GM23248 (cell line): ENCODE measurements at regions not wholly inside any gene's neighbourhood (a gene's known extent, or its start where the extent isn't known, plus 50 kb on each side); places are given as distances from the start of the nearest gene placed in this dataset.
A peak's percentile ranks its signal among the peaks of the same experiment; 100 is the strongest.

Experiments used
- DNase-seq: peaks from one replicate; pipeline ENCODE4 v3.0.0-alpha.2; 2015
- H2AFZ ChIP-seq: fragments of 200-600 bp; sonication (generic); 2 replicates; pipeline ENCODE4 v1.6.1; 2016; ENCODE audit warnings: antibody characterized with exemption
- H3F3A ChIP-seq: fragments of 200-600 bp; sonication (generic); 2 replicates; pipeline ENCODE4 v1.6.1; 2016; ENCODE audit warnings: mild to moderate bottlenecking, antibody characterized with exemption, mixed run types; ENCODE audit not compliant: insufficient read depth
- H3K27ac ChIP-seq: fragments of 200-600 bp; sonication (generic); 2 replicates; pipeline ENCODE4 v1.5.1; 2016; ENCODE audit warnings: mild to moderate bottlenecking
- H3K27me3 ChIP-seq: fragments of 200-600 bp; sonication (generic); replicated peaks from 2 replicates; pipeline ENCODE4 v1.6.1; 2016; ENCODE audit warnings: mild to moderate bottlenecking; ENCODE audit not compliant: insufficient read depth
- H3K36me3 ChIP-seq: fragments of 200-600 bp; sonication (generic); 2 replicates; pipeline ENCODE4 v1.6.1; 2016; ENCODE audit warnings: low read depth, mild to moderate bottlenecking
- H3K4me1 ChIP-seq: fragments of 200-600 bp; sonication (generic); 2 replicates; pipeline ENCODE4 v1.6.1; 2016; ENCODE audit warnings: mild to moderate bottlenecking; ENCODE audit not compliant: insufficient read depth
- H3K4me2 ChIP-seq: fragments of 200-600 bp; sonication (generic); one replicate; pipeline ENCODE4 v1.6.1; 2016; ENCODE audit warnings: mild to moderate bottlenecking; ENCODE audit not compliant: unreplicated experiment
- H3K4me3 ChIP-seq: fragments of 200-600 bp; sonication (generic); 2 replicates; pipeline ENCODE4 v1.5.1; 2016; ENCODE audit warnings: mild to moderate bottlenecking
- H3K79me2 ChIP-seq: fragments of 200-600 bp; sonication (generic); 2 replicates; pipeline ENCODE4 v1.6.1; 2016; ENCODE audit warnings: mild to moderate bottlenecking; ENCODE audit not compliant: insufficient read depth
- H3K9ac ChIP-seq: fragments of 200-600 bp; sonication (generic); 2 replicates; pipeline ENCODE4 v1.6.1; 2016; ENCODE audit warnings: mild to moderate bottlenecking
- H3K9me2 ChIP-seq: fragments of 200-600 bp; sonication (generic); 2 replicates; pipeline ENCODE4 v1.6.1; 2016; ENCODE audit warnings: mixed run types, mild to moderate bottlenecking, moderate library complexity; ENCODE audit not compliant: insufficient read depth
- H3K9me3 ChIP-seq: fragments of 200-600 bp; sonication (generic); one replicate; pipeline ENCODE4 v1.6.1; 2017; ENCODE audit warnings: low read depth
- H4K20me1 ChIP-seq: fragments of 200-600 bp; sonication (generic); 2 replicates; pipeline ENCODE4 v1.6.0; 2016; ENCODE audit not compliant: insufficient read depth
- EZH2 ChIP-seq: fragments of 200-600 bp; sonication (generic); IDR thresholded peaks from 2 replicates; pipeline ENCODE4 v1.6.1; 2018; ENCODE audit warnings: antibody characterized with exemption, mild to moderate bottlenecking; ENCODE audit not compliant: insufficient read depth, poor library complexity, severe bottlenecking
- EZH2phosphoT487 ChIP-seq: fragments of 200-600 bp; sonication (generic); IDR thresholded peaks from 2 replicates; pipeline ENCODE4 v1.6.1; 2018; ENCODE audit warnings: antibody characterized with exemption, moderate library complexity, mild to moderate bottlenecking, low read depth; ENCODE audit not compliant: insufficient read depth
- WGBS, 2 experiments: methylation state at CpG; one replicate each; pipeline ENCODE4 v1.1.6; 2015 to 2017; ENCODE audit warnings: low lambda C conversion rate in 2 of 2, low coverage in 1 of 2; ENCODE audit errors: missing lambda C conversion rate in 2 of 2; 5-methylcytosine and 5-hydroxymethylcytosine counted together
- in situ Hi-C: fragments of 300-500 bp; cut with MboI; formaldehyde crosslinking; loops from 2 replicates; pipeline ENCODE4 v1.15.0; 2020

DNA sequence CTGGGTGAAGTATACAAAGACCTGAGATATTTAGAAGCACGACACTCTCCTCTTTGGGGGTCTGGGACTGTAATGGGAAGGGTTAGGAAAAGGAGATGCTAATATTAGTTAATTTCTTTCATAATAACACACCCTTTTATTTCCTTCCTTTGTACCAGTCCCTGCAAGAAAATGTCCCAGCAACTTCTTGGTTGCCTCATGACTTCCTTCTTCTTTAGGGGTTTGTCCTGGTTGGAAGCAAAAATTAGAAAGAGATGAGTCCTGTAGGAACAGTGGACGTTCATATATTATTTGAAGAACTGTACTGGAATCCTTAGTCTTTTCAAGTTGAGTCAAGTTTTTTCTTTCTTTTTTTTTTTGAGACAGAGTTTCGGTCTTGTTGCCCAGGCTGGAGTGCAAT lies 227.8 kb upstream of the TBL1XR1 start:
- Histone ChIP-seq H3K27me3 (no peaks in the 10 kb centered on the region), H4K20me1 (no peaks in the 10 kb centered on the region), H3K4me2 (no peak overlapping the region), H3K9me3 (no peaks in the 10 kb centered on the region), H3K36me3 (no peaks in the 10 kb centered on the region), H3K4me3 (no peak overlapping the region), H3K27ac (no peak overlapping the region), H3K9ac (no peak overlapping the region), H3K79me2 (no peaks in the 10 kb centered on the region), H3K4me1 (0 out of 2 replicates have a peak, but pooled peaks cover 15% of the 10 kb centered on the region), H3K9me2 (no peaks in the 10 kb centered on the region), H2AFZ (no peak overlapping the region), H3F3A (no peaks in the 10 kb centered on the region)
- 84 to 93% methylated on average over 3 of the region's 3 CpGs for WGBS, 2 experiments
- TF ChIP-seq EZH2, result no peak
- TF ChIP-seq EZH2phosphoT487, result no peak
- in situ Hi-C loops, result no loop called here
- DNase-seq, result no peak

DNA sequence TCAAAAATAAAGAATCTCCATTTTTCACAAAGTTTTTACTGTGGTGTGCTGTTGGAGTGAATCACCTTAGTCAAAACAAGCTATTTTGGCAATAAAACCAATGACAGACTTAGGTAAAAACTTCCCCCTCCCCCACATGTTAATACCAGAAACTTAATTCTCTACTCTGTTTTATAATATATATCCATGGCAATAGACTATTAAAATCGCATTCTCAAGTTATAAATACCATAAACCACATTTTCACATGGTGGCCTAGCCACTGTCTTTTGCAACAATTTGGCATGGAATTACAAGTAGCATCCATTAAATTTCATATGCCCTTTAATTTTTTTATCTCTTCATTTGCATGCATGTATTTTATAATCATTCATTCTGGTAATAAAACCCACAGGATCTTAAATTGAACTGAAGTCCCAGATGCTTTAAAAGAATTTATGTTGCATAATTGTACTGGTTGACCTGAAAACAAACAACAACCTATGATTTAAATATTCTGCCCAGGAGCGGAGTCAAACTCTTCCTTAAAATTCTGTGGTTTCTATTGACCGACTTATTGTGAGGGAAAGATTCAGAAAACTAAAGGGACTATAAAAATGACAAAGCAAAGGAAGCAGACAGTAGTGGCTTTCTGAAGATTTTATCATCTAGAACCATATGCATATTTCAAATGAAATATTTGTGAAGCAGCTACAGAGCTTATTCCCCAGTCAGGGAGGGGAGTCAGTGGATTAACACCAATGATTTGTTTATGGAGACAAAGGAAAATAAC lies 229.0 kb upstream of the TBL1XR1 start:
- in situ Hi-C loops, result no loop called here
- Histone ChIP-seq H4K20me1 (no peaks in the 10 kb centered on the region), H3K4me3 (no peak overlapping the region), H3K36me3 (no peaks in the 10 kb centered on the region), H3K27ac (no peak overlapping the region), H2AFZ (no peak overlapping the region), H3K27me3 (no peaks in the 10 kb centered on the region), H3K79me2 (no peaks in the 10 kb centered on the region), H3K4me1 (0 out of 2 replicates have a peak, but pooled peaks cover 12% of the 10 kb centered on the region), H3K9me3 (no peaks in the 10 kb centered on the region), H3K9ac (no peak overlapping the region), H3K4me2 (no peak overlapping the region), H3F3A (no peaks in the 10 kb centered on the region), H3K9me2 (no peaks in the 10 kb centered on the region)
- 47 to 57% methylated on average over 3 of the region's 3 CpGs for WGBS, 2 experiments
- no peak for TF ChIP-seq EZH2phosphoT487
- TF ChIP-seq EZH2, result no peak
- DNase-seq, result peak; percentile 40

DNA sequence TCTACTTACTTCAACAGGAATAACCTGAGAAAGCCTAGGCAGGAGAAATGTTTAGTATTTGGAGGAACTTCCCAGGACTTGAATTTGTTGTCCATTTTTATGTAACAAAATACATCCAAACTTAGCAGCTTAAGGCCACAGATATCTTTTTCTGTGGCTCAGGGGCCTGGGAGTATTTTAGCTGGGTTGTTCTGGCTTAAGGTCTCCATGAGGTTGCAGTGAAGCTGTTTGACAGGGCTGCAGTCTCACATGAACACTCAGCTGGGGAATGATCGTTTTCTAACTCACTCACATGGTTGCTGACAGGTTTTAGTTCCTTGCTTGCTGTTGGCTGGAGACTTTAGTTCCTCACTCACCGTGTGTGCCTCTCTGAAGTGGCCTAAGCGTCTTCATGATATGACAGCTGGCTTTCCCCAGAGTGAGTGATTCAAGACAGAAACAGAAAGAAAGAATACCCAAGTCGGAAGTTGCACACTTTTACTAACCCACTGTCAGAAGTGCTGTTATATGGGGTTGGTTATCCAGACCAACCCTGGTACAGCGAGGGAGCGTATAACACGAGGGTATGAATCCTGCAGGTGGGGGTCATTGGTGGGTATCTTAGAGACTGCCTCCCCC lies 229.7 kb upstream of the TBL1XR1 start:
- no peaks in the 10 kb centered on the region for H3F3A ChIP-seq
- 0 out of 2 replicates have a peak, but pooled peaks cover 12% of the 10 kb centered on the region for H3K4me1 ChIP-seq
- in situ Hi-C loops, result no loop called here
- no peaks in the 10 kb centered on the region for H3K36me3 ChIP-seq
- H3K9me3 ChIP-seq, result no peaks in the 10 kb centered on the region
- no peak overlapping the region for H3K27ac ChIP-seq
- H4K20me1 ChIP-seq, result no peaks in the 10 kb centered on the region
- H2AFZ ChIP-seq, result no peak overlapping the region
- 91% methylated on average over 7 of the region's 7 CpGs for WGBS, 2 experiments
- no peak overlapping the region for H3K9ac ChIP-seq
- no peak overlapping the region for H3K4me2 ChIP-seq
- H3K9me2 ChIP-seq, result no peaks in the 10 kb centered on the region
- no peaks in the 10 kb centered on the region for H3K79me2 ChIP-seq
- no peaks in the 10 kb centered on the region for H3K27me3 ChIP-seq
- TF ChIP-seq EZH2phosphoT487 (no peak), EZH2 (no peak)
- no peak for DNase-seq
- H3K4me3 ChIP-seq, result no peak overlapping the region

DNA sequence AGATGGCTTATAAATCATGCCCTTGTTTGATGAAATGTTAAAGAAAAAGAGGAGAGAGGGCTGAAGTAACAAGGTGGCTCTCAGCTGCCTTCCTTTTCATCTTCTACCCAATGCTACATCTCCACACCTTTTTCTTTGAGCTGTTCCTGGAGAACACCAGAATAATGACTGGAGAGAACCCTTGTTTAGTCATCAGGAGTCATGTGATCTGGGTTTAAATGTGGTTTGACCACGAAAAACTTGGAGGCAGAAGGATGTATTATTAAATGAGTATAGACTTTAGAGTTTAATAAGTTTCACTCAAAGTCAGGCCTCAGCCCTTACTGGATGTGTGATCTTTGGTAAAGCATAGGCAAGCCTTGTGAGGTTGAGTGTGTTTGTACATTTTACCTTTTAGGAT lies 230.3 kb upstream of the TBL1XR1 start:
- Histone ChIP-seq H3K36me3 (no peaks in the 10 kb centered on the region), H3F3A (no peaks in the 10 kb centered on the region), H3K9ac (no peak overlapping the region), H3K79me2 (no peaks in the 10 kb centered on the region), H3K9me3 (no peaks in the 10 kb centered on the region), H3K4me3 (no peak overlapping the region), H2AFZ (no peak overlapping the region), H3K9me2 (no peaks in the 10 kb centered on the region), H3K4me1 (0 out of 2 replicates have a peak, but pooled peaks cover 12% of the 10 kb centered on the region), H3K27me3 (no peaks in the 10 kb centered on the region), H3K27ac (no peak overlapping the region), H4K20me1 (no peaks in the 10 kb centered on the region), H3K4me2 (no peak overlapping the region)
- in situ Hi-C loops, result no loop called here
- no peak for TF ChIP-seq EZH2
- TF ChIP-seq EZH2phosphoT487, result no peak
- WGBS, 2 experiments, result 50% methylated on average over 1 of the region's 1 CpG
- peak; percentile 59 for DNase-seq
